GM03348 (cell line): ENCODE measurements at regions not wholly inside any gene's neighbourhood (a gene's known extent, or its start where the extent isn't known, plus 50 kb on each side); places are given as distances from the start of the nearest gene placed in this dataset.
"Not testable (repeated sequence)": the region's sequence is repeated elsewhere in the genome, so short reads cannot be mapped to it uniquely, and the experiment has no call there.

ENCODE experiments used
- DNase-seq: peaks from one replicate; pipeline ENCODE4 v3.0.0; 2012; ENCODE audit warnings: low spot score

- no peak for DNase-seq
Measured at GRCh38 chr7:13793926-13794325, 195.5 kb downstream of the ETV1 start.

- DNase-seq, result no peak
Measured at GRCh38 chr7:13794581-13794980, 194.9 kb downstream of the ETV1 start.

GRCh38 chr7:13797545-13797944, 191.9 kb downstream of the ETV1 start:
- no peak for DNase-seq

GRCh38 chr7:13800694-13801448, 188.6 kb downstream of the ETV1 start:
- DNase-seq, result peak; percentile 60

GRCh38 chr7:13801669-13802068, 187.8 kb downstream of the ETV1 start:
- DNase-seq, result no peak

GRCh38 chr7:13802651-13803050, 186.8 kb downstream of the ETV1 start:
- DNase-seq, result no peak

GRCh38 chr7:13803134-13803533, 186.3 kb downstream of the ETV1 start:
- no peak for DNase-seq

- DNase-seq, result not testable (repeated sequence)
Measured at GRCh38 chr7:13806089-13806867, 183.2 kb downstream of the ETV1 start.

GRCh38 chr7:13817230-13817629, 172.2 kb downstream of the ETV1 start:
- DNase-seq, result not testable (repeated sequence)

GRCh38 chr7:13821152-13821787, 168.2 kb downstream of the ETV1 start:
- peak; percentile 32 for DNase-seq

- no peak for DNase-seq
Measured at GRCh38 chr7:13822678-13823077, 166.8 kb downstream of the ETV1 start.

GRCh38 chr7:13826752-13827151, 162.7 kb downstream of the ETV1 start:
- DNase-seq, result no peak

- no peak for DNase-seq
Measured at GRCh38 chr7:13827716-13828115, 161.8 kb downstream of the ETV1 start.

- no peak for DNase-seq
Measured at GRCh38 chr7:13829231-13829630, 160.2 kb downstream of the ETV1 start.

GRCh38 chr7:13829914-13830900, 159.3 kb downstream of the ETV1 start:
- DNase-seq, result no peak

GRCh38 chr7:13832346-13832745, 157.1 kb downstream of the ETV1 start:
- no peak for DNase-seq

- no peak for DNase-seq
Measured at GRCh38 chr7:13834328-13834761, 155.1 kb downstream of the ETV1 start.

- DNase-seq, result no peak
Measured at GRCh38 chr7:13835442-13835841, 154.0 kb downstream of the ETV1 start.

- DNase-seq, result no peak
Measured at GRCh38 chr7:13839063-13839462, 150.4 kb downstream of the ETV1 start.
